Urothelium cell line (cell line): ENCODE measurements at regions not wholly inside any gene's neighbourhood (a gene's known extent, or its start where the extent isn't known, plus 50 kb on each side); places are given as distances from the start of the nearest gene placed in this dataset.

Experiments
- DNase-seq: peaks from one replicate; pipeline ENCODE4 v3.0.0; 2011; ENCODE audit warnings: low spot score, mixed read lengths
- FAIRE-seq: peaks from 2 replicates; lab custom pipeline; 2011; peaks lifted over from hg19 to GRCh38; lab: Jason Lieb, UNC

- no peak for FAIRE-seq
- DNase-seq: no peak
Observed at GRCh38 chr11:92644595-92645445, 324.6 kb upstream of the MTNR1B start.

DNA sequence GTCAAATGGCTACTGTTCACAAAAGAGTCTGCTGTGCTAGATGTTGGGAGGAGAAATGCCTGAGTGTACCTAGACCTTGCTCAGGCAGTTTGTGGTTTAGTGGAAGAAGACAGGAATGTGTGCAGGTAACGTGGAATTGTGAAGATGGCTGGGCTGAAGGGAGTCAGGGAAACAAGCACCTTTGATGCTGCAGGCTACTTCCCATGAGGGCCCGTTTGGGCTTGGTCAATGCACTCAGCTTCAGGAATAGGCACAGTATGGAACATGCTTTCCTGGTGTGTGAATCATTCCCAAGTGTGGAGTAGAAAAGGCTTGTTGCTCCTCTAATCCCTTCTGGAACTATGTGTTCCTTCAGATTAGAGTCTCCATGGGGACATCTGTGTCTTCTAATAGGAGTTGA is 318.3 kb upstream of the MTNR1B start:
- no peak for DNase-seq
- FAIRE-seq: no peak

DNA sequence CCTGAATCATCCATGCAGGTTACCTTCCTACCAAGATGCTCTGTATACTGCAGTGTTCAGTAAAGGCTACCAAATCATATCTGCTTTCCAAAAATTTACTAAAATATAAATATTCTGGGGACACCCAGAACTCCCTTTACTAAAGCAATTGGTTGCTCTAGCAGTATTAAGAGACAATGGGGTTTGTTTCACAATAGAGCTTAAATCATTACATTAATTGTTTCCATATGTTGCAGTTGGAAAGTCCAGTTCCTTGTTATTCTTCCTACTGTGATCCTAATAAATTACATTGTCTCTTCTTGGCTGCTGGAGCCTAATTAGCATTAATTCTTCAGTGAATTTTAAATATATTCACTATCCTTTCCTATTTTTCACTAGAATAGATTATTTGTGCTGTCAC is 316.0 kb upstream of the MTNR1B start:
- FAIRE-seq (no peak), DNase-seq (no peak)

- DNase-seq: no peak
- no peak for FAIRE-seq
Observed at GRCh38 chr11:92656783-92657182, 312.7 kb upstream of the MTNR1B start.

DNA sequence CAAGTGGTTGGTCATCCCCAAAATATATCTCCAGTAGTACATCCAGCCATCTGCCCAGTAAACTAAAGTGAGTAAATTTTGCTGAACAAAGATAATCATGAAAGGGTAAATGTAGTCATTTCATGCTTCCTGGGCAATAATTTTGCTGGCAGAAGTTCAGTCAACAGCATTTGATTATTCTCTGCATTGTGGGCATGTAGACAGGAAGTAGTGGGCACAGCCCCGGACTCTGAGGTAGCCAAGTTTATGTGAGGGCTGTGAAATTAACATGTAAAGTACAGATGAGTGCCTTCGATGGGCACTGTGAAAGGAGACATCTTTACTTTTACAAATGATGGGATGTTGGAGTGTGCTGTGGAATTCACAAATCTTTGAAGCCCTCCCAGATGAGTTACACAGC is 312.2 kb upstream of the MTNR1B start:
- DNase-seq: no peak
- FAIRE-seq: no peak

DNA sequence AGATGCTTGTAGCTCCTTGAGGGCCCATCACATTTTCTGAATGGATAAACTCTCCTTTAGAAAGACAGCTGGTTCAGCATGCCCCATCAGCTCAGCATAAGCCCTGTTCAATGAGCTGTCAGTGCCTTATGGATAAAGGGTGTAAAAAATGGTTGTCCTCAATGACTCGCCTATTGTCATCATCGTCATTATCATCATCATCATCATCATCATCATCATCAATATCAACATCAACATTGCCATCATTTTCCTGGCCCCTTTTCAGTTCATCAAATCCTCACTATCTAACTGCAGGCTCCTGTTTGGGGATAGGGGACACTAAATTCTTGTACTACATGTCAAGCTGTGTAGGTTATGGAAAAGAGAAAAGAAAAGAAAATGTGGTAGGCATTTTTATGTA is 310.7 kb upstream of the MTNR1B start:
- no peak for FAIRE-seq

GRCh38 chr11:92659793-92660192 is 309.7 kb upstream of the MTNR1B start:
- FAIRE-seq (no peak), DNase-seq (no peak)

More for the DNA sequence above, 310.7 kb upstream of the MTNR1B start:
- DNase-seq: no peak

DNA sequence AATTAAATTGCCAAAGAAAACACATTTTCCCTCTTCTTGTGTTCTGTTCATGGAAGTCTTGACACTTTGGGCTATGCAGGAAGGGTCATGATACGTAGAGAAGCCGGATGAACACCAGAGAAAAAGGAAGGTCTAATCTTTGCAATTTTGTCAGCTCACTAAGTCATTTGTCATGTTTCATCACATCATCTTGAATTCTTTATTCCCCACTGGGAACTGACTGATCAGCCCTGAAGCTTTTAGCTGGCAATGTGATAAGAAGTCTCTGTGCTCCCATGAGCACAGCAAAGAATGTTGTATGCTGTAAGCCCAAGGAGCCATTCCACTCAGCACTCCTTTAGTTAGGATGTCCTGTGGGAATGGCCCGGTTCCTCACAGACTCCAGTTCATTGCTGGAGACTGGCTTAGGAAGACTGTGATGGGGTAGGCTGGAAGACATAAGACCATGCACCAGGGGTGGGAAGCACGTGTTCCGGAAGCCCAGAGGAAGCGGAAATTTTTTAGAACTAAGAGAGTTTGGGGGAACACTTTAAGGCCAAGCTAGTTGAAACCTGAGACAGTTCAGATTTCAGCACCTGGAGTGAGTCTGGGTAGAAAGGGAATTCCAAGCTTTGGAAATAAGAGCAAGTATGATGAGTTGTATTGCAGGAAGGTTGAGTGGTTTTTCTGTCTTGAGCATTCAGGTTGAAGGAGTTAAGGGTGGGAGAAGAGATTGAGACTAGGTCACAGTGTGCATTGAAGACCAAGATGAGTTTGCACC is 306.7 kb upstream of the MTNR1B start:
- FAIRE-seq (no peak), DNase-seq (no peak)

GRCh38 chr11:92663539-92663938 is 305.9 kb upstream of the MTNR1B start:
- FAIRE-seq: no peak
- DNase-seq: no peak

- DNase-seq (no peak), FAIRE-seq (no peak)
Observed at GRCh38 chr11:92667486-92668152, 301.8 kb upstream of the MTNR1B start.

- no peak for DNase-seq
Observed at GRCh38 chr11:92670308-92670890, 299.1 kb upstream of the MTNR1B start.

DNA sequence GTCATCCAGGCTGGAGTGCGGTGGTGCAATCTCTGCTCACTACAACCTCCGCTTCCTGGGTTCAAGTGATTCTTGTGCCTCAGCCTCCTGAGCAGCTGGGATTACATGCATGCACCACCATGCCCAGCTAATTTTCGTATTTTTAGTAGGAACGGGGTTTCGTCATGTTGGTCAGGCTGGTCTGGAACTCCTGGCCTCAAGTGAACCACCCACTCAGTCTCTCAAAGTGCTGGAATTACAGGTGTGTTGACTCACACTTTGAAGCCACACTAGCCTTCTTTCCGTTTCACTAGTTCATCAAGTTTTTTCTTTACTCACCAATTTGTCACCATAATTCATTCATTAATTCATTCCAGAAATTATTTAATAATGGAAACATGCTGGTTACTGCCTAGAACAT is 298.4 kb upstream of the MTNR1B start:
- DNase-seq (no peak), FAIRE-seq (no peak)

More at GRCh38 chr11:92670308-92670890, 299.1 kb upstream of the MTNR1B start:
- FAIRE-seq: no peak

GRCh38 chr11:92675303-92675702 is 294.1 kb upstream of the MTNR1B start:
- FAIRE-seq: no peak
- DNase-seq: no peak

GRCh38 chr11:92675810-92676209 is 293.6 kb upstream of the MTNR1B start:
- DNase-seq: no peak
- FAIRE-seq: no peak

DNA sequence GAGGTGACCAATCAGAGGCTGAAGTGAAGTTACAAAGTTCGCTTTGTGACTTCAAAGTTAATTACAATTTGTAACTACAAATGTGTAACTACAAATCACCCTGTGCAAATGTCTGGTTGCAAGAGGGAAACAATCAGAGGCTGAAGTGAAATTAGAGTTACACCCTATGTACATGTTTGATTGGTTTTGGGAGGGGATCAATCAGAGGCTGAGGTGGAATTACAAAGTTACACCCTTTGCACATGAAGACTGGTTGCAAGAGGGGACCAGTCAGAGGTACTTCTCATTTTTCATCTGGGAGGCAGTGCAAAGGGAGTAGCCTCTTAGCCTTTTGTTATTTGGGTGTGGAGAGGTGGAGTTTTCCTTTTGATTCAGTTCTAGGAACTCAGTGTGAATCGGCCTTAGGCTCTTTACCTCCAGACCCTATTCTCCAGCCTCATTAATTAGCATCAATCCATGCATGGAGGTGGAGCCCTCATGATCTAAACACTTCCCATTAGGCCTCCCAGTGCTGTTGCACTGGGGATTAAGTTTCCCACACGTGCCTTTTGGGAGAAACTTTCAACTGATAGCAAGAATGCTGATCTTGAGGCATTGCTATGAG is 291.3 kb upstream of the MTNR1B start:
- DNase-seq (no peak), FAIRE-seq (no peak)

- DNase-seq: no peak
- no peak for FAIRE-seq
Observed at GRCh38 chr11:92681586-92681985, 287.9 kb upstream of the MTNR1B start.

DNA sequence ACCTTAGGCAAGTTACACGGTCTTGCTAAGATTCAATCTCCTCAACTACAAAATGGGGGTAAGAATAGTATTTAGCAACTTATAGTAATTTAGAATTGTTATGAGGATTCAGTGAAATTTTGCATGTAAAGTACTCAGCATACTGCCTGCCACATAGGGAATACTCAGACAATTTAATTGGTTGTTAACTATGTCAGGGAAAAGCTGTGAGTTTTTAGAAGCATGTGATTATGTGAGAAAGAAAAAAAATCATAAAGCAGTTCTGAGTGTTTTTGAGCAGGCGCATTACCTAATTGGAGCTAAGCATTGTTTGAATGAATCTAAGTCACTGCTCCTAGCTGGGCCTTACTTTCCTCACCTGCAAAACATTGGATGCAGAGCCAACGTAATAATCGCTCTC is 287.3 kb upstream of the MTNR1B start:
- DNase-seq (no peak), FAIRE-seq (no peak)

- DNase-seq (no peak), FAIRE-seq (no peak)
Observed at GRCh38 chr11:92682952-92683351, 286.5 kb upstream of the MTNR1B start.

DNA sequence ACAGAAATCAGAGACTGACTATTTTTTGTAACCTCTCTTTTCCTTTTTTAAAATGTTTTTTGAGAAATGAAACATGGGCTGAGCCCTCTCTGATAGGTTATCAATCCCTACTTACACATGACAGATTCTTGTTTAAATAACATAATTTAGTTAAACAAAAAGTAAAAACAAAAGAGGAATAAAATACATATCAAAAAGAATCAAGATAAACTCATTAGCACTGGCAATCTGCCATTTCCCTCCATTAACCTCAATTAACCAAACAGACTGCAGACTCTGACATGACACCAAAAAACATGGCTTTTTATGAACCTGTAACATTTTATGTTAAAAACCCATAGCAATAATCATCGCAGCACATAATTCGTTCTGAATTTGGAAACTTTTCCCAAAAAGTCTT is 284.4 kb upstream of the MTNR1B start:
- no peak for FAIRE-seq
- DNase-seq: no peak

- no peak for DNase-seq
- no peak for FAIRE-seq
Observed at GRCh38 chr11:92687724-92688123, 281.7 kb upstream of the MTNR1B start.

DNA sequence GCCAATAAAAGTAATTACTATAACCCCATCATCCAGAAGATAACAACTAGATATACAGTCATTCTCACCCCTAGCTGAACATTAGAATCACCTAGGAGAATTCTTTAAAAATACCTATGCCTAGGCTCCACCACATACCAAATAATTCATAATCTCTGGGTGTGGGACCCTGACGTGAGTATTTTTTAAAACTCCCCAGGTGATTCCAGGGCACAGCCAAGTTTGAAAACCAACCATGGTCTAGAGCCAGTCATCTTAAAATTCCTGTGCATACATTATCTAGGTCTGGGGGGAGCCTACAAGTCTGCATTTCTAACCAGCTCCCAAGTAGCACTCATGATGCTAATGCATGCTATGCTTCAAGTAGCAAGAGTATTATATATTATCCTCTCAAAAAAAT is 281.0 kb upstream of the MTNR1B start:
- no peak for DNase-seq
- FAIRE-seq: no peak
